ENCODE measurements at regions not wholly inside any gene's neighbourhood (a gene's known extent, or its start where the extent isn't known, plus 50 kb on each side); places are given as distances from the start of the nearest gene placed in this dataset.

DNA sequence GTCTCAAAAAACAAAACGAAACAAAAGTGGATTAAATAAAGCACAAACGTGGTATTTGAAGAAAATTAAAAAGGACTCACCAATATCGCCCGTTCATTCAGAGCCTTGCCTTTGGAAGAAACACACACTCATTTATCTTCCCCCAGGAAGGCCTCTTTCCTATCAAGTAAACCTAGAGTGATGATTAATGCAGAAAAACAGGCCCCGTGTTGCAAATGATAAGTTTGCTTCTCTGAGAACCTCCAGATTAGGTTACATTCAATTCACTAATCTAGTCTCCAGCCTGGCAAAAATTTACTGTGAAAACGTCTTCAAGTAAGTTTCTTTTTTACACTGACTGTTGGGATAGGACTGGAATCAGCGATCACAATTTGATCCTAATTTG is 78.0 kb upstream of the C1GALT1 start:
- DNase-seq (no peak), FAIRE-seq (no peak), ATAC-seq (no peak)
- 56 to 61% methylated on average over 7 of the region's 7 CpGs for WGBS, 2 donors
- no peaks in the 10 kb centered on the region for H3K9me3 ChIP-seq
- no peaks in the 10 kb centered on the region for H3K36me3 ChIP-seq
- H3K27me3 ChIP-seq, result no peaks in the 10 kb centered on the region
- H3K4me1 ChIP-seq, result peaks cover 0 to 5% (median 0%) of the 10 kb centered on the region in 3 donors
- no peak overlapping the region for H3K4me3 ChIP-seq
- intact Hi-C loops (cut with DNase I), result no loop called here
- no peak for TF ChIP-seq CTCF (IDR thresholded peaks at IDR 0.05)
- H3K27ac ChIP-seq, result no peak overlapping the region

- TF ChIP-seq CTCF (IDR thresholded peaks at IDR 0.05), result no peak
- intact Hi-C loops (cut with DNase I), result no loop called here
- no peaks in the 10 kb centered on the region for H3K36me3 ChIP-seq
- H3K27ac ChIP-seq, result no peak overlapping the region
- FAIRE-seq, result no peak
- H3K9me3 ChIP-seq, result no peaks in the 10 kb centered on the region
- ATAC-seq, result no peak
- H3K4me3 ChIP-seq, result no peak overlapping the region
- no peaks in the 10 kb centered on the region for H3K27me3 ChIP-seq
- WGBS, 2 donors, result 84 to 90% methylated on average over 5 of the region's 5 CpGs
- H3K4me1 ChIP-seq, result no peaks in the 10 kb centered on the region
- DNase-seq, result no peak
Observed at GRCh38 chr7:7104971-7105370, 77.4 kb upstream of the C1GALT1 start.

- TF ChIP-seq CTCF (IDR thresholded peaks at IDR 0.05), result no peak
- Histone ChIP-seq H3K27me3 (no peaks in the 10 kb centered on the region), H3K36me3 (no peaks in the 10 kb centered on the region), H3K9me3 (no peaks in the 10 kb centered on the region), H3K4me1 (no peaks in the 10 kb centered on the region), H3K27ac (no peak overlapping the region), H3K4me3 (no peak overlapping the region)
- FAIRE-seq (no peak), ATAC-seq (no peak), DNase-seq (no peak)
- WGBS, 2 donors, result 92 to 98% methylated on average over 4 of the region's 4 CpGs
- intact Hi-C loops (cut with DNase I), result no loop called here
Observed at GRCh38 chr7:7105800-7106582, 76.4 kb upstream of the C1GALT1 start.

GRCh38 chr7:7108931-7109330 is 73.4 kb upstream of the C1GALT1 start:
- H3K9me3 ChIP-seq, result no peaks in the 10 kb centered on the region
- H3K27ac ChIP-seq, result no peak overlapping the region
- H3K4me3 ChIP-seq, result no peak overlapping the region
- no peak for DNase-seq
- no peaks in the 10 kb centered on the region for H3K27me3 ChIP-seq
- no peaks in the 10 kb centered on the region for H3K4me1 ChIP-seq
- FAIRE-seq, result no peak
- no peaks in the 10 kb centered on the region for H3K36me3 ChIP-seq
- TF ChIP-seq CTCF (IDR thresholded peaks at IDR 0.05), result no peak
- intact Hi-C loops (cut with DNase I), result no loop called here
- no peak for ATAC-seq
- 94 to 100% methylated on average over 1 of the region's 1 CpG for WGBS, 2 donors

- no peak for FAIRE-seq
- DNase-seq, result no peak
- Histone ChIP-seq H3K4me1 (peaks cover 5 to 8% (median 6%) of the 10 kb centered on the region in 3 donors), H3K4me3 (no peak overlapping the region), H3K27ac (no peak overlapping the region), H3K36me3 (no peaks in the 10 kb centered on the region), H3K27me3 (no peaks in the 10 kb centered on the region), H3K9me3 (no peaks in the 10 kb centered on the region)
- no peak for ATAC-seq
- intact Hi-C loops (cut with DNase I), result no loop called here
- no peak for TF ChIP-seq CTCF (IDR thresholded peaks at IDR 0.05)
Observed at GRCh38 chr7:7109934-7110333, 72.4 kb upstream of the C1GALT1 start.
